Neuronal stem cell (in vitro differentiated cells): ENCODE measurements at regions not wholly inside any gene's neighbourhood (a gene's known extent, or its start where the extent isn't known, plus 50 kb on each side); places are given as distances from the start of the nearest gene placed in this dataset.

Source experiments
- DNase-seq: peaks from one replicate; pipeline ENCODE4 v3.0.0-alpha.2; 2013; ENCODE audit warnings: low spot score
- H2AFZ ChIP-seq: one replicate; pipeline ENCODE4 v1.6.1; 2013; ENCODE audit warnings: mild to moderate bottlenecking, low read length, inconsistent platforms
- H2AK5ac ChIP-seq: 2 replicates; pipeline ENCODE4 v1.6.1; 2013; ENCODE audit warnings: low read depth, mild to moderate bottlenecking, inconsistent platforms, low read length, moderate library complexity, mixed read lengths
- H2BK120ac ChIP-seq: 2 replicates; pipeline ENCODE4 v1.6.1; 2013; ENCODE audit warnings: low read depth, mild to moderate bottlenecking, inconsistent platforms, low read length, moderate library complexity, mixed read lengths
- H2BK12ac ChIP-seq: one replicate; pipeline ENCODE4 v1.6.1; 2013; ENCODE audit warnings: low read length, inconsistent platforms
- H2BK15ac ChIP-seq: 2 replicates; pipeline ENCODE4 v1.6.1; 2013; ENCODE audit warnings: mild to moderate bottlenecking, low read length, inconsistent platforms, mixed read lengths
- H2BK5ac ChIP-seq: one replicate; pipeline ENCODE4 v1.6.1; 2013; ENCODE audit warnings: inconsistent platforms, mild to moderate bottlenecking, low read length, moderate library complexity
- H3K14ac ChIP-seq: one replicate; pipeline ENCODE4 v1.6.1; 2013; ENCODE audit warnings: low read length, inconsistent platforms
- H3K18ac ChIP-seq: 2 replicates; pipeline ENCODE4 v1.6.1; 2013; ENCODE audit warnings: low read length, inconsistent platforms
- H3K23ac ChIP-seq: 2 replicates; pipeline ENCODE4 v1.6.1; 2013; ENCODE audit warnings: low read depth, mild to moderate bottlenecking, mixed read lengths, low read length, inconsistent platforms; ENCODE audit not compliant: poor library complexity
- H3K27ac ChIP-seq: replicated peaks from 3 replicates; pipeline ENCODE4 v1.5.1; 2013; ENCODE audit warnings: low read length, inconsistent platforms
- H3K27me3 ChIP-seq, 3 experiments: 2 replicates each; pipeline ENCODE4 v1.6.1; 2013; ENCODE audit warnings: low read length in 3 of 3, mild to moderate bottlenecking in 2 of 3, inconsistent platforms in 1 of 3, low read depth in 1 of 3, mixed read lengths in 1 of 3, moderate library complexity in 1 of 3; ENCODE audit not compliant: control insufficient read depth in 3 of 3, insufficient read depth in 3 of 3
- H3K36me3 ChIP-seq, 2 donors: replicated peaks in 1 of 2; 2 replicates each; pipeline ENCODE4 v1.6.1; 2013; ENCODE audit warnings: low read length in 2 of 2; ENCODE audit not compliant: control insufficient read depth in 2 of 2, insufficient read depth in 2 of 2
- H3K4ac ChIP-seq: 2 replicates; pipeline ENCODE4 v1.6.1; 2013; ENCODE audit warnings: inconsistent platforms, mild to moderate bottlenecking, low read length, moderate library complexity
- H3K4me1 ChIP-seq, 2 donors: 1 replicate in 1 of 2; 2 replicates in 1 of 2; pipeline ENCODE4 v1.6.1; 2013; ENCODE audit warnings: low read length in 2 of 2, low read depth in 1 of 2; ENCODE audit not compliant: control insufficient read depth in 2 of 2, insufficient read depth in 1 of 2
- H3K4me2 ChIP-seq: one replicate; pipeline ENCODE4 v1.6.1; 2013; ENCODE audit warnings: mild to moderate bottlenecking, low read length, inconsistent platforms; ENCODE audit not compliant: insufficient read depth, poor library complexity, severe bottlenecking
- H3K4me3 ChIP-seq, 2 donors: 2 replicates each; pipeline ENCODE4 v1.5.1; 2013; ENCODE audit warnings: low read length in 2 of 2, mild to moderate bottlenecking in 2 of 2, inconsistent platforms in 1 of 2, moderate library complexity in 1 of 2
- H3K79me1 ChIP-seq: one replicate; pipeline ENCODE4 v1.6.1; 2013; ENCODE audit warnings: low read depth, mild to moderate bottlenecking, inconsistent platforms, low read length, moderate library complexity
- H3K9ac ChIP-seq: one replicate; pipeline ENCODE4 v1.6.1; 2013; ENCODE audit warnings: mild to moderate bottlenecking, low read depth, low read length, inconsistent platforms; ENCODE audit not compliant: poor library complexity
- H3K9me3 ChIP-seq, 2 donors: replicated peaks in 1 of 2; 2 replicates each; pipeline versions ENCODE3 to v1.6.1; 2013; ENCODE audit warnings: low read length in 2 of 2, mild to moderate bottlenecking in 2 of 2, inconsistent platforms in 1 of 2, low read depth in 1 of 2, mixed read lengths in 1 of 2, moderate library complexity in 1 of 2; ENCODE audit not compliant: control insufficient read depth in 2 of 2, insufficient read depth in 1 of 2
- H4K8ac ChIP-seq: one replicate; pipeline ENCODE4 v1.6.1; 2013; ENCODE audit warnings: low read depth, mild to moderate bottlenecking, inconsistent platforms, low read length, moderate library complexity
- H4K91ac ChIP-seq: one replicate; pipeline ENCODE4 v1.6.1; 2013; ENCODE audit warnings: low read length, low read depth, mild to moderate bottlenecking, inconsistent platforms; ENCODE audit not compliant: poor library complexity
- WGBS, 2 donors: extraction: QIAGEN DNeasy Blood & Tissue Kit; methylation state at CpG; one replicate each; pipeline ENCODE4 v1.1.7; 2013; ENCODE audit warnings: missing lambda C conversion rate in 2 of 2, mixed read lengths in 1 of 2; ENCODE audit not compliant: insufficient read length in 2 of 2, insufficient replicate concordance in 1 of 2; ENCODE audit errors: extremely low coverage in 2 of 2; 5-methylcytosine and 5-hydroxymethylcytosine counted together

- Histone ChIP-seq H4K8ac (no peak overlapping the region), H3K4me3 (no peak overlapping the region), H2BK120ac (no peak overlapping the region), H3K27ac (no peak overlapping the region), H3K4ac (no peak overlapping the region), H2BK5ac (no peak overlapping the region), H3K14ac (no peak overlapping the region), H3K4me2 (no peak overlapping the region), H3K36me3 (no peaks in the 10 kb centered on the region), H2BK12ac (no peak overlapping the region), H2BK15ac (no peak overlapping the region), H2AFZ (no peak overlapping the region), H3K18ac (no peak overlapping the region), H3K4me1 (peaks cover 0 to 1% of the 10 kb centered on the region in 2 donors), H3K9me3 (no peaks in the 10 kb centered on the region), H3K79me1 (no peaks in the 10 kb centered on the region), H3K9ac (no peak overlapping the region), H3K27me3 (no peaks in the 10 kb centered on the region), H4K91ac (no peak overlapping the region), H3K23ac (no peak overlapping the region), H2AK5ac (no peak overlapping the region)
- no peak for DNase-seq
- WGBS, 2 donors, result no CpG with 5 or more reads among the region's 3 CpGs
Measured at GRCh38 chr16:7853197-7853596, 520.6 kb downstream of the RBFOX1 start.

DNA sequence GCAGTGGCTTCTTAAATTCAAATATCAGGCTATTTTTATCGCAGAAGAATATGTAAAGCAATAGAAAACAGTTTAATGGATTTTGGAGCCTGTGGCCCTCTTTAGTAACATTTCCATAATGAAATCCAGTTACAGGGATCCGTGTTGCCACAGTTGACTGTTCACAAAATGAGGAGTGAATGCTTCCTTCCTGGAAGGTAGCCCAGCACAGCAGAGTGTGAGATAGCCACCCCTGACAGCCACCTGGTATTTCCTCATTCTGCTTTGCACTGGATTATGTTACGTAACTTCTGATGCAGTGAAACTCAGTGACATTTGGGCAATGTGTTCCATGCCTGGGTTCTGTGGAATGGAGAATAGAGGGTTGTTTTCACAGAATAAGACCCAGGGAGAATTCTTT lies 517.2 kb downstream of the RBFOX1 start:
- Histone ChIP-seq H2AFZ (no peak overlapping the region), H2AK5ac (no peak overlapping the region), H2BK120ac (no peak overlapping the region), H3K9me3 (no peaks in the 10 kb centered on the region), H3K27ac (no peak overlapping the region), H3K9ac (no peak overlapping the region), H3K36me3 (no peaks in the 10 kb centered on the region), H3K14ac (no peak overlapping the region), H3K4ac (no peak overlapping the region), H3K18ac (no peak overlapping the region), H3K4me2 (no peak overlapping the region), H3K23ac (no peak overlapping the region), H3K79me1 (no peaks in the 10 kb centered on the region), H3K4me1 (peaks cover 0 to 1% of the 10 kb centered on the region in 2 donors), H4K91ac (no peak overlapping the region), H4K8ac (no peak overlapping the region), H2BK5ac (no peak overlapping the region), H2BK15ac (no peak overlapping the region), H2BK12ac (no peak overlapping the region), H3K4me3 (no peak overlapping the region), H3K27me3 (no peaks in the 10 kb centered on the region)
- no peak for DNase-seq
- WGBS, 2 donors, result no CpG with 5 or more reads among the region's 3 CpGs

- no peak overlapping the region for H2AFZ ChIP-seq
- no peak overlapping the region for H3K18ac ChIP-seq
- H3K27me3 ChIP-seq, result no peaks in the 10 kb centered on the region
- WGBS, 2 donors, result no CpG with 5 or more reads among the region's 7 CpGs
- no peak overlapping the region for H3K9ac ChIP-seq
- no peak overlapping the region for H4K91ac ChIP-seq
- H3K4me1 ChIP-seq, result no peaks in the 10 kb centered on the region
- H3K9me3 ChIP-seq, result no peaks in the 10 kb centered on the region
- H4K8ac ChIP-seq, result no peak overlapping the region
- no peak overlapping the region for H2BK5ac ChIP-seq
- no peak overlapping the region for H3K23ac ChIP-seq
- no peaks in the 10 kb centered on the region for H3K36me3 ChIP-seq
- no peak for DNase-seq
- H3K4me3 ChIP-seq, result no peak overlapping the region
- H3K14ac ChIP-seq, result no peak overlapping the region
- no peak overlapping the region for H3K27ac ChIP-seq
- H3K4me2 ChIP-seq, result no peak overlapping the region
- no peak overlapping the region for H3K4ac ChIP-seq
- H2AK5ac ChIP-seq, result no peak overlapping the region
- H2BK15ac ChIP-seq, result no peak overlapping the region
- no peak overlapping the region for H2BK120ac ChIP-seq
- H3K79me1 ChIP-seq, result no peaks in the 10 kb centered on the region
- no peak overlapping the region for H2BK12ac ChIP-seq
Measured at GRCh38 chr16:7843261-7843660, 510.6 kb downstream of the RBFOX1 start.

DNA sequence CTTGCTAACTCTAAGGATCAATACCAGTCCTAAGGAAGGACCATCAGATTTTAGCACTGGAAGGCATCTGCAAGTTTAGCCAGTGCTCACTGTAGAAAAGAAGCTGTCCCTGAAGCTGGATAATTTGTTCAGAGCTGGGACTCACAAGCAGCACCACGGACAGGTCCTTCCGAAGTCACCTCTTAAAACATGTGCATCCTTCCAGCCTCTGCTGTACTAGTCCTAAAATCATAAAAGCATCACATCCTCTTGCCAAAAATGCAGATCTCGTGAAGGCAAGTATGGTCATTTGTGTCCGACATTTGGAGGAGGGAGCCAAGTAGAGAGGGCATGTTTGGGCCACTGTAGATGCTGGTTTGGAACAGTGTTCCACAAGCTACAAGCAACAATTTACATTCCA lies 506.9 kb downstream of the RBFOX1 start:
- H3K9ac ChIP-seq, result no peak overlapping the region
- no peak overlapping the region for H4K91ac ChIP-seq
- no peak overlapping the region for H3K23ac ChIP-seq
- H2BK12ac ChIP-seq, result no peak overlapping the region
- no peak overlapping the region for H3K18ac ChIP-seq
- no CpG with 5 or more reads among the region's 4 CpGs for WGBS, 2 donors
- H3K4ac ChIP-seq, result no peak overlapping the region
- no peaks in the 10 kb centered on the region for H3K79me1 ChIP-seq
- H3K14ac ChIP-seq, result no peak overlapping the region
- H4K8ac ChIP-seq, result no peak overlapping the region
- H3K27me3 ChIP-seq, result no peaks in the 10 kb centered on the region
- H3K4me1 ChIP-seq, result peaks cover 0 to 9% of the 10 kb centered on the region in 2 donors
- no peak overlapping the region for H3K4me2 ChIP-seq
- no peak overlapping the region for H3K27ac ChIP-seq
- no peaks in the 10 kb centered on the region for H3K9me3 ChIP-seq
- no peak overlapping the region for H2BK120ac ChIP-seq
- H3K36me3 ChIP-seq, result no peaks in the 10 kb centered on the region
- H2BK15ac ChIP-seq, result no peak overlapping the region
- no peak overlapping the region for H2AFZ ChIP-seq
- no peak overlapping the region for H2AK5ac ChIP-seq
- peak; percentile 17 for DNase-seq
- H3K4me3 ChIP-seq, result no peak overlapping the region
- no peak overlapping the region for H2BK5ac ChIP-seq
